ENCODE measurements at regions not wholly inside any gene's neighbourhood (a gene's known extent, or its start where the extent isn't known, plus 50 kb on each side); places are given as distances from the start of the nearest gene placed in this dataset.

- no peak for TF ChIP-seq E2F1 (CRISPR knock-in tag; IDR thresholded peaks at IDR 0.05)
- TF ChIP-seq, protein P1, sequence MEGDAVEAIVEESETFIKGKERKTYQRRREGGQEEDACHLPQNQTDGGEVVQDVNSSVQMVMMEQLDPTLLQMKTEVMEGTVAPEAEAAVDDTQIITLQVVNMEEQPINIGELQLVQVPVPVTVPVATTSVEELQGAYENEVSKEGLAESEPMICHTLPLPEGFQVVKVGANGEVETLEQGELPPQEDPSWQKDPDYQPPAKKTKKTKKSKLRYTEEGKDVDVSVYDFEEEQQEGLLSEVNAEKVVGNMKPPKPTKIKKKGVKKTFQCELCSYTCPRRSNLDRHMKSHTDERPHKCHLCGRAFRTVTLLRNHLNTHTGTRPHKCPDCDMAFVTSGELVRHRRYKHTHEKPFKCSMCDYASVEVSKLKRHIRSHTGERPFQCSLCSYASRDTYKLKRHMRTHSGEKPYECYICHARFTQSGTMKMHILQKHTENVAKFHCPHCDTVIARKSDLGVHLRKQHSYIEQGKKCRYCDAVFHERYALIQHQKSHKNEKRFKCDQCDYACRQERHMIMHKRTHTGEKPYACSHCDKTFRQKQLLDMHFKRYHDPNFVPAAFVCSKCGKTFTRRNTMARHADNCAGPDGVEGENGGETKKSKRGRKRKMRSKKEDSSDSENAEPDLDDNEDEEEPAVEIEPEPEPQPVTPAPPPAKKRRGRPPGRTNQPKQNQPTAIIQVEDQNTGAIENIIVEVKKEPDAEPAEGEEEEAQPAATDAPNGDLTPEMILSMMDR (IDR thresholded peaks at IDR 0.05), result no peak
These were observed 58.3 kb upstream of the IYD start for GRCh38 chr6:150310539-150310938.
